ENCODE measurements at regions not wholly inside any gene's neighbourhood (a gene's known extent, or its start where the extent isn't known, plus 50 kb on each side); places are given as distances from the start of the nearest gene placed in this dataset.

- TF ChIP-seq POLR2A (IDR thresholded peaks at IDR 0.05) (no peak), CTCF (IDR thresholded peaks at IDR 0.05) (no peak)
- H3K4me3 ChIP-seq (ENCODE audit: low read depth, poor library complexity, severe bottlenecking) = no peak overlapping the region
- 77 to 78% methylated on average over 6 of the region's 6 CpGs for WGBS, 2 donors
- intact Hi-C loops (cut with DNase I; ENCODE audit: low total_unique reads) = no loop called here
- DNase-seq (ENCODE audit: low spot score in 2 of 2) = peak in 1 of 2 donors; percentile 53
Measured at GRCh38 chr10:123536176-123536845, 129.8 kb upstream of the GPR26 start.

GRCh38 chr10:123537188-123537961 is 128.8 kb upstream of the GPR26 start:
- peak in 1 of 2 donors; percentile 50 for DNase-seq (ENCODE audit: low spot score in 2 of 2)
- intact Hi-C loops (cut with DNase I; ENCODE audit: low total_unique reads) = no loop called here
- WGBS, 2 donors = 50 to 62% methylated on average over 6 of the region's 6 CpGs
- TF ChIP-seq CTCF (IDR thresholded peaks at IDR 0.05) = no peak
- TF ChIP-seq POLR2A (IDR thresholded peaks at IDR 0.05) = no peak
- H3K4me3 ChIP-seq (ENCODE audit: low read depth, poor library complexity, severe bottlenecking) = no peak overlapping the region

GRCh38 chr10:123538401-123539320 is 127.5 kb upstream of the GPR26 start:
- H3K4me3 ChIP-seq (ENCODE audit: low read depth, poor library complexity, severe bottlenecking) = no peak overlapping the region
- peak in 1 of 2 donors; percentile 43 for DNase-seq (ENCODE audit: low spot score in 2 of 2)
- WGBS, 2 donors = 57 to 60% methylated on average over 12 of the region's 12 CpGs
- intact Hi-C loops (cut with DNase I; ENCODE audit: low total_unique reads) = no loop called here
- TF ChIP-seq POLR2A (IDR thresholded peaks at IDR 0.05) (no peak), CTCF (IDR thresholded peaks at IDR 0.05) (no peak)

- intact Hi-C loops (cut with DNase I; ENCODE audit: low total_unique reads) = loop anchor here (5.0 to 10.0 kb wide), 2 partner anchors 150 to 2002 kb away; no protein-coding TSS in a partner anchor
- peak in 1 of 2 donors; percentile 36 for DNase-seq (ENCODE audit: low spot score in 2 of 2)
- WGBS, 2 donors = 87 to 91% methylated on average over 3 of the region's 3 CpGs
- H3K4me3 ChIP-seq (ENCODE audit: low read depth, poor library complexity, severe bottlenecking) = no peak overlapping the region
- TF ChIP-seq POLR2A (IDR thresholded peaks at IDR 0.05) = no peak
- no peak for TF ChIP-seq CTCF (IDR thresholded peaks at IDR 0.05)
Measured at GRCh38 chr10:123544986-123545385, 121.2 kb upstream of the GPR26 start.

- whole genome bisulfite sequencing, 2 donors = 92 to 98% methylated on average over 2 of the region's 2 CpGs
- TF ChIP-seq CTCF (IDR thresholded peaks at IDR 0.05) = no peak
- no peak for TF ChIP-seq POLR2A (IDR thresholded peaks at IDR 0.05)
- intact Hi-C loops (cut with DNase I; ENCODE audit: low total_unique reads) = loop anchor here (5.0 to 10.0 kb wide), 2 partner anchors 154 to 1999 kb away; no protein-coding TSS in a partner anchor
- H3K4me3 ChIP-seq (ENCODE audit: low read depth, poor library complexity, severe bottlenecking) = no peak overlapping the region
- DNase-seq (ENCODE audit: low spot score in 2 of 2) = peak in 1 of 2 donors; percentile 39
Measured at GRCh38 chr10:123548770-123549169, 117.4 kb upstream of the GPR26 start.

All from lower leg skin (tissue), 4 donors.